ENCODE measurements at regions not wholly inside any gene's neighbourhood (a gene's known extent, or its start where the extent isn't known, plus 50 kb on each side); places are given as distances from the start of the nearest gene placed in this dataset.

GRCh38 chr1:29549001-29549400 is 312.7 kb downstream of the PTPRU start:
- DNase-seq: no peak

GRCh38 chr1:29548091-29548490 is 311.8 kb downstream of the PTPRU start:
- DNase-seq: no peak

DNA sequence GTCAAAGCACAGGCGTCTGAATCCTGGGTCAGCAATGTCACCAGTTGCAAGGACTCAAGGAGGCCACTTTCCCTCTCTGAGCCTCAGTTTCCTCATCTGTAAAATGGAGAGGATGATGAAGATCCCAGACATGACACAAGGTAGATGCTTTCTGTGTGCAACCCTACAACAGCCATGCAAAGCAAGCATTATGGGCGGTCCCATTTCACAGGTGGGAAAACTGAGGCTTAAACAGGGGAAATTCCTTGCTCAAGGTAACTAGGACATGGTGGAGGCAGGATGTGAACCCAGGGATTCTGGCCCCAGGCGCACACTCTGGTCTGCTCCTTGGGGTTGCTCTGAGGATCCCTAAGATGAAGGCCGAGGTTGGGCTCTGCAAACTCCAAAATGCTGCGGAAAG is 311.0 kb downstream of the PTPRU start:
- no peak for DNase-seq

GRCh38 chr1:29546496-29546895 is 310.2 kb downstream of the PTPRU start:
- DNase-seq: no peak

GRCh38 chr1:29544406-29544805 is 308.1 kb downstream of the PTPRU start:
- DNase-seq: no peak

GRCh38 chr1:29543586-29543985 is 307.3 kb downstream of the PTPRU start:
- DNase-seq: no peak

DNA sequence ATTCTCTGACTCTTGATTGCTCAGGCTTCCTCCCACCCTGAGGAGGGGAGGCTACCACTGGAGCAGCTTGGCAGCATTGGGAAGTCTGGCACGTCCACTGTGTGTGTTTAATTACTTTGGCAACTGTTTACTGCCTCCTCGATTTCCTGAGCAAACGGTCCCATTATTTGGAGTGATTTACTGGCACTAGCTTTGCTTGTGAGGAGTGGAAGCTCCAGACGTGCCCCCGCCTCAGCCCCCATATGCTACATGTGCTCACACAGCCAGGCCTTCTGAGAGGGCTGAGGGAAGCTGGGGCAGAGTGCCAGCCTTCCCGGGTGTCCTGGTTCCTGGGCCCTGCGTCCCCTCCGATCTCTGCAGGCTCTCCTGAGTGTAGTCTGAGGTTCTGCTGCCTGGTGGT is 306.2 kb downstream of the PTPRU start:
- DNase-seq: no peak

- no peak for DNase-seq
Measured at GRCh38 chr1:29541631-29542030, 305.3 kb downstream of the PTPRU start.

DNA sequence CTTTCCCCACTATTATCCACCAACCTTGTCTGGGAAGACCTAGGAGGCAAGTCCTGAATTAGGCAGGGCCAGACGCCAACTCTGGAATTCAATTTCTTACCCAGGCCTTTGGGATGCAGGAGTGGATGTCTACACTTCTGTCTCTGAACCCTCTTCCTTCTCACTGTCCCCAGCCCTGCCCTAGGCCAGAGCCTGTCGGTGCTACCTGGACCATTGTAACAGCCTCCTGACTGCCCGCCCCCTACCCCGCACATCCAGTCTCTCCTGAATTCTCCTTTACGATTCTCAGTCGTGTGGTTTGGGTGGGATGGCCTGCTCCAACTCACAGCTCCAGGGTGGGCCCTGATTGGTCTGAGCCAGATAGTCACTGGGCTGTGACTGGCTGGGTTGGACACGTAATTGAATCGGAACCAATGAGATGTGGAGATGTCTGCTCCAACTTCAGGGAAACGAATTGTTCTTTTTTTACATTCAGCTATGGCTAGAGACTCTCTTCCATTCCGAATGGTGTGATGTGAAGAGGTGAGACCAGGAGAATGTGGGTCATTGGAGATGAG is 304.6 kb downstream of the PTPRU start:
- DNase-seq: no peak

DNA sequence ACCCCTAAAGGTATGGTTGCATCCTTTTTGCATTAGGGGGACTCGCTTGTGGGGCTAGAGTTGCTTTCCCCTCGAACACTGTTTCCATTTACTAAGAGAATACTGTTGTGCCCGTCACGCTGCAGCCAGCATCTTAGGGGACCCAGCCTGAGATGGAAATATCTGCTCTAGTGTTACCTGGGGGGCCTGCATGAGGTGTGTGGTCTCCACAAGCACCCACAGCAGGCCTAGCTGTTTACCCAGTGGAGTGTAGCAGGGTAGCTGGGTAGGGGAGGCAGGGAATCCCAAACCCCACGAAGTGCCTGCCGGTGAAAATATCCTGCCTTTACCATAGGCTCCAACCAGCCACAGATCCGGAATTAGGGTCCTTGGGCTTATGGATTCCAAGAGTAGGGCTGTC is 303.6 kb downstream of the PTPRU start:
- no peak for DNase-seq

DNA sequence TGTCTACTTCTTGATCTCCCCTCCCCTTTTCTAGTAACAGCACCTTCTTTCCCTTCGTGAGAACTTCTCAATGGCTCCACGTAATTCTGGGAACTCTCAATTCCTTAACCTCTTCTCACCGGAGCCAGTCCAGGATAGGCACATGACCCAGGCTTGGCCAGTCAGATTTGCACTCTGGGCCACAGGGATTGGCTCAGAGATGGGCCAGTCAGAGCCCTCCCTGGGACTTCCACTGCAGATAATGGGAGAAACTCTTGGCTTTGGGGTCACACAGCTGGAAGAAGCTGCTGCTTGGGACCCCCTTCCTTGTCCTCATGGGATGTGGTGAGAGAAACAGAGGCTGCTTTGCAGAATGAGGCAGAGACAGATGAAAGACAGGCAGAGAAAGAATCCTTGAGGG is 302.3 kb downstream of the PTPRU start:
- no peak for DNase-seq

- no peak for DNase-seq
Measured at GRCh38 chr1:29532751-29533150, 296.4 kb downstream of the PTPRU start.

DNA sequence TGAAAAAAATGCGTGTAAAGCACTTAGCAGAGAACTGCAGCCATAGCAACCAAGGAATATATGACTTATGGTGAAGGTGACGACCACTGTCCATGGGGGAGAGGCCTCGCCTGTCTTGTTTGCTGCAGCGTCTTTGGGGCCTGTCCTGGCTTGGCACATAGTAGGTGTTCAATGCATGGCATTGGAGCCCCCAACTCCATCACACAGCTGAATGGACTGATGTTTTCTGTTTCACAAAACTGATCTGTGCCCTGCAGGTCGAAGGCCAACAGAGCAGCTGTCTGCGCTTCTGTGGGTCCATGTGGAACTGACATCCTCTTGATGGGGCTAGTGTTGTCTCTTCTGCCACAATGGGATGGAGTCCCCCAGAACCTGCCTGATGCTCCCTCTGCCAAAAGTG is 296.0 kb downstream of the PTPRU start:
- DNase-seq: no peak

GRCh38 chr1:29531596-29531995 is 295.3 kb downstream of the PTPRU start:
- DNase-seq: no peak

- no peak for DNase-seq
Measured at GRCh38 chr1:29529677-29530278, 293.5 kb downstream of the PTPRU start.

DNA sequence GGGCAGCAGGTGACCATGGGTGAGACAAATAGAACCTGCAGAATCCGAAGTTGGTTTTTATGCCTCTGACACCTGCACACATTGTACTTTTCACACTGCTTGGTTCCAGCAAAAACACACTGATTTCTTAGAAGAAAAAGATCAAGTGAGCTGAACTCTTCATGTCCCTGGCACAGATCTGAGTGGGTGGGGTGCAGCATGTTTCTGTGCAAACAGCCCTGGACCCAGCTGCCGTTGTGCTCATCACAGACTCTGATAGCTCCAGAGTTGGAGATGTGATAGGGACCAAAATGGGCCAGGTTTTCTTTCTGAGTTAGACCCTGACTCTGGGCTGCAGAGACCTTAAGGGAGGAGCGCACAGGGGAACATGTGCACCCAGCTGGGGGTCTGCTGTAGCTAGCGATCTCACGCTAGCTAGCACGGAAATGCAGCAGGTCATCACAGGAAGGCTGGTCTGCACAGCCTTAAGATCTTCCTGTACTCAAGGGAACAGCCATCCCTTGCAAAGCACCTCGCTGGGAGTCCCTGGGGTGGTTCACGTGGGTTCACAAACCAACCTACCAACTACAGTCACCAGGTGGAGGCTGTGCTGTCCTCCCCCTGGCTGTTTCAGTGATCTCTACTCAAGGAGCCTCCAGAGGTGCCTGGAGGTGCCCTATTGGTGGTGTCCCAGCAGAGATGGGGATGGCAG is 291.1 kb downstream of the PTPRU start:
- DNase-seq: no peak

- DNase-seq: no peak
Measured at GRCh38 chr1:29525941-29526340, 289.6 kb downstream of the PTPRU start.

GRCh38 chr1:29524285-29525065 is 288.2 kb downstream of the PTPRU start:
- DNase-seq: no peak

GRCh38 chr1:29523576-29523975 is 287.3 kb downstream of the PTPRU start:
- no peak for DNase-seq

DNA sequence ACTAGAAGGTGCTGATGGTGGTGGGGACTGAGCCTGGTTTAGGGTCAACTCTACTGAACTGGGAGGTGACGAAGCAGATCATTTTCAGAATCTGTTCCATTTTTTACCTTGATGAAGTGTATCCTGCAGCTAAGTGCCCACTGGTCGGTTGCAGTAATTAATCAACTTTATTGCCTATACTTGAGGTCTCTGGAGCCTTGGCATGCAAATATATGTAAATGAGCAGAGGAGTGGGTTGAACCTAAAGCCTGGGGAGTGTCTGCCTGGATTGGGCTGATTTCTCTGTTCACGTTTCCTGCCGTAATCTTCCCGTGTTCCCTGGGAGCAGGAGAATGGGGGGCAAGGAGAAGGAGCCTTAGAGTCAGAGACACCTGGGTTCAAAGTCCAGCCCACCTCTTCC is 286.8 kb downstream of the PTPRU start:
- no peak for DNase-seq

GRCh38 chr1:29521811-29522580 is 285.7 kb downstream of the PTPRU start:
- DNase-seq: no peak

DNA sequence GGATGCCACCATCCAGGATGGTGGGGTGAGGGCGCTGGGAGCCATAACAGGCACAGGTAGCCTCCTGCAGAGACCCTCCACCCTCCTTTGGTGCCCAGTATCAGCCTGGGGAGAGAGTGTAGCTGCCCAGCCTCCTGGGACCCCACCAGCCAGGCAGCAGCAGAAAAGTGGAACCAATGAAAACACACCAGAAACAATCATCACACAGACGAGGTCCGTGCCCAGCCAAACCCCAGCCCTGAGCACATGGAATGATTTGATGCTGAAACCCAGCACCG is 285.1 kb downstream of the PTPRU start:
- no peak for DNase-seq
